K562 (cell line): ENCODE measurements at regions not wholly inside any gene's neighbourhood (a gene's known extent, or its start where the extent isn't known, plus 50 kb on each side); places are given as distances from the start of the nearest gene placed in this dataset.

ENCODE experiments used
- ATAC-seq: fragments of 200-7000 bp; cut with Tn5 transposase; 3 replicates; pipeline ENCODE4 v1.9.1; 2020; ENCODE audit warnings: moderate library complexity
- BruUV-seq: library from RNA; stranded (reverse); fragments of 400-500 nt; replicated peaks from 2 replicates; lab custom pipeline; 2021; lab: Mats Ljungman, UMichigan
- CTCF ChIA-PET: fragments of 300-600 bp; formaldehyde crosslinking; extraction: SDS; loops from one replicate; lab custom pipeline; 2021; ENCODE audit warnings: low intra/inter-chr PET ratio; lab: Yijun Ruan, JAX
- POLR2A ChIA-PET: fragments of 300-600, 350-650 bp; sonication (Branson Sonifier 250); formaldehyde crosslinking; extraction: SDS; loops from one replicate; lab custom pipeline; 2021; ENCODE audit warnings: antibody characterized with exemption, inconsistent platforms; lab: Yijun Ruan, JAX
- DNase-seq, 4 experiments: peaks; one replicate each; pipeline versions ENCODE4 v3.0.0 to v3.0.0-alpha.2; 2011 to 2018; ENCODE audit warnings: low spot score in 3 of 4, mixed read lengths in 3 of 4; ENCODE audit errors: extremely low read depth in 1 of 4
- FAIRE-seq: peaks from 2 replicates; lab custom pipeline; 2011; peaks lifted over from hg19 to GRCh38; lab: Jason Lieb, UNC
- H2AFZ ChIP-seq: 2 replicates; pipeline ENCODE4 v1.6.0; 2011; ENCODE audit warnings: low read depth, low read length, control low read depth, inconsistent platforms
- H3K27ac ChIP-seq: fragments of 200-600 bp; 3 replicates; pipeline ENCODE4 v1.8.0; 2011; ENCODE audit warnings: low read depth, mild to moderate bottlenecking, control low read depth, inconsistent platforms, low read length, moderate library complexity, mixed read lengths; ENCODE audit errors: extremely low read depth
- H3K27me3 ChIP-seq, 2 experiments: fragments of 300-600 bp in 1 of 2; 2 replicates in 1 of 2; 3 replicates in 1 of 2; pipeline versions ENCODE4 v1.6.0 to v1.8.0; 2011; ENCODE audit warnings: inconsistent platforms in 2 of 2, low read length in 2 of 2, mild to moderate bottlenecking in 1 of 2, mixed read lengths in 1 of 2, moderate library complexity in 1 of 2; ENCODE audit not compliant: control insufficient read depth in 2 of 2, insufficient read depth in 2 of 2
- H3K36me3 ChIP-seq: fragments of 300-600 bp; 3 replicates; pipeline ENCODE4 v1.8.0; 2011; ENCODE audit warnings: mild to moderate bottlenecking, low read length, inconsistent platforms; ENCODE audit not compliant: control insufficient read depth, insufficient read depth
- H3K4me1 ChIP-seq, 2 experiments: fragments of 200-600 bp in 1 of 2; replicated peaks in 1 of 2; 2 replicates in 1 of 2; 3 replicates in 1 of 2; pipeline versions ENCODE4 v1.5.1 to v1.8.0; 2011; ENCODE audit warnings: inconsistent platforms in 2 of 2, low read length in 2 of 2, mild to moderate bottlenecking in 1 of 2, mixed read lengths in 1 of 2, moderate library complexity in 1 of 2; ENCODE audit not compliant: control insufficient read depth in 2 of 2, insufficient read depth in 2 of 2
- H3K4me2 ChIP-seq: 2 replicates; pipeline ENCODE4 v1.6.1; 2011; ENCODE audit warnings: low read length, control low read depth, inconsistent platforms, mixed read lengths; ENCODE audit not compliant: insufficient read depth
- H3K4me3 ChIP-seq: fragments of 200-600 bp; sonication (generic), shearing (Covaris generic); 2 replicates; pipeline ENCODE4 v1.5.1; 2016; ENCODE audit warnings: control low read depth, inconsistent platforms
- H3K79me2 ChIP-seq: fragments of 200-600 bp; 3 replicates; pipeline ENCODE4 v1.8.0; 2011; ENCODE audit warnings: low read length, inconsistent platforms; ENCODE audit not compliant: control insufficient read depth, insufficient read depth
- H3K9ac ChIP-seq, 2 experiments: 2 replicates each; pipeline versions ENCODE4 v1.6.0 to v1.6.1; 2011; ENCODE audit warnings: low read depth in 2 of 2, low read length in 2 of 2, control low read depth in 1 of 2, inconsistent platforms in 1 of 2, mild to moderate bottlenecking in 1 of 2, mixed read lengths in 1 of 2; ENCODE audit not compliant: insufficient read depth in 1 of 2
- H3K9me1 ChIP-seq: one replicate; pipeline ENCODE4 v1.6.0; 2011; ENCODE audit warnings: inconsistent platforms, mild to moderate bottlenecking, low read length, moderate library complexity; ENCODE audit not compliant: control insufficient read depth, insufficient read depth
- H3K9me3 ChIP-seq: replicated peaks from 2 replicates; pipeline ENCODE4 v1.5.1; 2011; ENCODE audit warnings: low read depth, low read length, inconsistent platforms; ENCODE audit not compliant: control insufficient read depth, insufficient read depth
- H4K20me1 ChIP-seq: replicated peaks from 2 replicates; pipeline ENCODE4 v1.6.1; 2011; ENCODE audit warnings: low read length, inconsistent platforms, mixed read lengths; ENCODE audit not compliant: control insufficient read depth, insufficient read depth
- BACH1 ChIP-seq: fragments of 200-800 bp; sonication (Bioruptor generic); IDR thresholded peaks from 2 replicates; pipeline ENCODE4 v1.6.1; 2016; ENCODE audit warnings: missing genetic modification characterization, missing compliant biosample characterization
- CHD2 ChIP-seq: IDR thresholded peaks from 2 replicates; pipeline ENCODE4 v1.6.1; 2011; ENCODE audit warnings: low read depth, low read length
- FOXP1 ChIP-seq: sonication (generic); formaldehyde crosslinking; IDR thresholded peaks from 2 replicates; pipeline ENCODE4 v1.8.0; 2022; ENCODE audit warnings: mild to moderate bottlenecking, missing genetic modification reagents
- GABPA ChIP-seq: fragments of 200-800 bp; sonication (Bioruptor generic); conservative IDR thresholded peaks from 2 replicates; pipeline ENCODE4 v1.6.1; 2016; ENCODE audit warnings: low read depth, missing genetic modification characterization, missing compliant biosample characterization
- HCFC1 ChIP-seq: IDR thresholded peaks from 2 replicates; pipeline ENCODE4 v1.6.1; 2012; ENCODE audit warnings: low read depth, low read length, improper control_type of control experiment
- HDAC1 ChIP-seq, 2 experiments: fragments of 450-650 bp; IDR thresholded peaks; 2 replicates each; pipeline ENCODE4 v1.6.1; 2016 to 2017; ENCODE audit warnings: inconsistent platforms in 1 of 2, mild to moderate bottlenecking in 1 of 2, moderate library complexity in 1 of 2
- KAT8 ChIP-seq: fragments of 450-650 bp; IDR thresholded peaks from 2 replicates; pipeline ENCODE4 v1.6.1; 2016; ENCODE audit warnings: low read depth, mild to moderate bottlenecking
- KDM4B ChIP-seq, 2 experiments: fragments of 450-650 bp in 1 of 2; sonication (generic) in 1 of 2; IDR thresholded peaks; 2 replicates each; pipeline ENCODE4 v1.6.1; 2016 to 2017; ENCODE audit warnings: borderline replicate concordance in 2 of 2, antibody characterized with exemption in 1 of 2, low read depth in 1 of 2, mild to moderate bottlenecking in 1 of 2
- MAFF ChIP-seq: IDR thresholded peaks from 2 replicates; pipeline ENCODE4 v1.6.1; 2012; ENCODE audit warnings: low read length, improper control_type of control experiment
- SP1 ChIP-seq: sonication (generic); formaldehyde crosslinking; IDR thresholded peaks from 2 replicates; pipeline ENCODE4 v1.8.1; 2022; ENCODE audit warnings: mild to moderate bottlenecking, missing genetic modification reagents
- ZNF217 ChIP-seq: sonication (generic); formaldehyde crosslinking; IDR thresholded peaks from 2 replicates; pipeline ENCODE4 v1.8.0; 2022; ENCODE audit warnings: mild to moderate bottlenecking, missing genetic modification reagents
- ZNF274 ChIP-seq: IDR thresholded peaks from 2 replicates; pipeline ENCODE4 v1.6.1; 2011; ENCODE audit warnings: low read depth, mild to moderate bottlenecking, low read length, moderate library complexity, borderline replicate concordance
- ZNF707 ChIP-seq: fragments of 250-450 bp; sonication (Bioruptor Pico); conservative IDR thresholded peaks from 2 replicates; pipeline ENCODE4 v1.8.0; 2022; ENCODE audit warnings: inconsistent platforms, mild to moderate bottlenecking, moderate library complexity
- WGBS: fragments of 100-300 bp; shearing (Covaris generic); methylation state at CpG from one replicate; pipeline ENCODE4 v1.1.6; 2016; ENCODE audit warnings: low coverage, mixed read lengths; ENCODE audit not compliant: insufficient coverage; ENCODE audit errors: missing lambda C conversion rate; 5-methylcytosine and 5-hydroxymethylcytosine counted together
- in situ Hi-C: fragments of 300-500 bp; cut with MboI; formaldehyde crosslinking; loops from 4 replicates; pipeline ENCODE4 v1.15.0; 2018; ENCODE audit warnings: inconsistent platforms, mixed read lengths
- intact Hi-C: fragments of 100-400 bp; cut with micrococcal nuclease; formaldehyde crosslinking; loops from 2 replicates; pipeline ENCODE4 v1.14.2; 2022
- TF ChIP-seq, protein P1 (sequence below): sonication (generic); formaldehyde crosslinking; IDR thresholded peaks from 2 replicates; pipeline ENCODE4 v1.8.0; 2022; ENCODE audit warnings: missing genetic modification reagents, mild to moderate bottlenecking, moderate library complexity, borderline replicate concordance

DNA sequence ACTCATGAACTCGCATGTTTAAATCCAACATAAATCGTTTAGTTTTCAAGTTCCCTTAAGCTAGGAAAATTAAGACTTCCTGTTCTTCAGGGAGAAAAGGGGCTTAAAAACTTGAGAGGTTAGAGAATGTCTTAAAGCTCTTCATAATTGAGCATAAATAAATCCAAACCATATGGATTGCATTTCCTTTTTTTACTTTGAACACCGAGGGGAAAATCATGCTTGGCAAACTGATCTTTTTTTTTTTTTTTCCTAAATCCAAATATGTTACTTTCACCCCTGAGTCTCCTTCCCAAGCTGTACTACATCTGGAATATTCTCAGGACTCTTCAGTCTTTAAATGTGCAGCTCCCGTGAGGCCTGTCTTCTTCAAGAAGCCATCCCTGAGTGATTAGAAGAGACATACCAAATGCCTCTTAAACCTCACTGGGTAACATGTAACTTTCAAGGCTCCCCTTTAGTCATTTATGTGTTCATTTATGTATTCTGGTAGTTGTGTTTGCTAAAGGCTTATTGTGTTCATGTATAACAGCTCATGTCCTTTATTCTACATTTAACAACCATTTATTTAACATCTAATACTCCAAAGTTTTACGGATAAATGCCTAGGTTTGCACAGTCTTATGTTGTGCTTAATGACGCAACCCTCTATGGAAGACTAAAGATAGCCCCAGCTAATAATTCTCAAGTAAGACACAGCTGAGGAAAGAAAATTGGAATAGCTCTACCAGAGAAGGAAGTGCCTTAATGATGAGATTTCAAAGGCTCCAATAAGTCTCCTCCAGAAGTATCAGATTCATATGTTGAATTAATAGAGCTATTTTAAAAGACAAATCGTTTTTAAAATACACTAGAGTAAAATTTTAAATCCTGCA, 107.0 kb downstream of the AGTR2 start (continued):
- TF ChIP-seq SP1 (no peak), HCFC1 (no peak), ZNF274 (no peak), HDAC1 (IDR thresholded peaks at IDR 0.05) (no peak), GABPA (tag) (no peak), MAFF (no peak)

DNA sequence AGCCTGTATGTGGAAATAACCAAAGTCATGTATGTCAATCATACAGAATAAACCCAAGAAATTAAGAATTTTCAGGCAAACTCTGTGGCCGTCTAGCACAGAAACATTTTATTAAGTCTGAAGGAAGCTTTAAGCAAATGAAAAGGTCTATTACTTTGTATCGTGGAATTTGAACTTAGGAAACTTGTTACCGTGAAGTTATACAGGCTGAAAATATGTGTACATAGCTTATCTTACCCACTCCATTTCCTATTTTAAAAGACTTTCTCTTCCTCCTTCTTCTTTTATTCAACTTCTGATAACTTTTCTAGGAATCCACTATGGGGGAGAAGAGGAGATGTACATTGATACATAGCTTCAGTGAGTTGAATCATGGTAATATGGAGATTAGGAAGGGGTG, 108.3 kb downstream of the AGTR2 start:
- DNase-seq (no peak), ATAC-seq (no peak), FAIRE-seq (no peak)
- TF ChIP-seq FOXP1 (no peak), CHD2 (no peak), ZNF707 (CRISPR knock-in tag) (no peak), KAT8 (no peak), KDM4B (IDR thresholded peaks at IDR 0.05; ENCODE audit: borderline replicate concordance in 2 of 2, low read depth in 1 of 2) (no peak), BACH1 (tag) (no peak), ZNF217 (CRISPR knock-in tag) (no peak)
- TF ChIP-seq, protein P1, sequence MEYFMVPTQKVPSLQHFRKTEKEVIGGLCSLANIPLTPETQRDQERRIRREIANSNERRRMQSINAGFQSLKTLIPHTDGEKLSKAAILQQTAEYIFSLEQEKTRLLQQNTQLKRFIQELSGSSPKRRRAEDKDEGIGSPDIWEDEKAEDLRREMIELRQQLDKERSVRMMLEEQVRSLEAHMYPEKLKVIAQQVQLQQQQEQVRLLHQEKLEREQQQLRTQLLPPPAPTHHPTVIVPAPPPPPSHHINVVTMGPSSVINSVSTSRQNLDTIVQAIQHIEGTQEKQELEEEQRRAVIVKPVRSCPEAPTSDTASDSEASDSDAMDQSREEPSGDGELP (CRISPR knock-in tag) = no peak
- H3K4me3 ChIP-seq = no peak overlapping the region
- intact Hi-C loops (no loop called here), in situ Hi-C loops (no loop called here)
- WGBS = 0% methylated on average over 2 of the region's 3 CpGs
- no peaks in the 10 kb centered on the region for H3K9me3 ChIP-seq
- H3K4me2 ChIP-seq = no peak overlapping the region
- no peaks in the 10 kb centered on the region for H3K9me1 ChIP-seq
- H3K27ac ChIP-seq = no peak overlapping the region
- H3K27me3 ChIP-seq = no peaks in the 10 kb centered on the region
- H3K9ac ChIP-seq = no peak overlapping the region
- BruUV-seq = no TSS peak
- CTCF ChIA-PET = no interaction called here
- H3K79me2 ChIP-seq = no peaks in the 10 kb centered on the region
- no peak overlapping the region for H2AFZ ChIP-seq
- no peaks in the 10 kb centered on the region for H3K4me1 ChIP-seq
- no peaks in the 10 kb centered on the region for H3K36me3 ChIP-seq
- POLR2A ChIA-PET = no interaction called here
- H4K20me1 ChIP-seq = no peaks in the 10 kb centered on the region
